Rectal smooth muscle tissue (tissue), 1 donor: ENCODE measurements at regions not wholly inside any gene's neighbourhood (a gene's known extent, or its start where the extent isn't known, plus 50 kb on each side); places are given as distances from the start of the nearest gene placed in this dataset.
"Not testable (repeated sequence)": the region's sequence is repeated elsewhere in the genome, so short reads cannot be mapped to it uniquely, and the experiment has no call there.

Experiments used
- H3K27ac ChIP-seq: one replicate; pipeline ENCODE4 v1.7.0; 2013; ENCODE audit warnings: low read depth, low read length, inconsistent platforms
- H3K27me3 ChIP-seq: one replicate; pipeline ENCODE4 v1.7.0; 2013; ENCODE audit warnings: low read length; ENCODE audit not compliant: control insufficient read depth, insufficient read depth
- H3K36me3 ChIP-seq: one replicate; pipeline ENCODE4 v1.7.0; 2013; ENCODE audit warnings: low read length; ENCODE audit not compliant: control insufficient read depth, insufficient read depth
- H3K4me1 ChIP-seq: one replicate; pipeline ENCODE4 v1.7.0; 2013; ENCODE audit warnings: low read length; ENCODE audit not compliant: control insufficient read depth, insufficient read depth
- H3K4me3 ChIP-seq: one replicate; pipeline ENCODE4 v1.7.0; 2013; ENCODE audit warnings: low read length
- H3K9ac ChIP-seq: one replicate; pipeline ENCODE4 v1.7.0; 2013; ENCODE audit warnings: low read length

- Histone ChIP-seq H3K27ac (no peak overlapping the region), H3K9ac (no peak overlapping the region), H3K4me1 (no peaks in the 10 kb centered on the region), H3K27me3 (no peaks in the 10 kb centered on the region), H3K36me3 (no peaks in the 10 kb centered on the region), H3K4me3 (no peak overlapping the region)
Measured at GRCh38 chr22:40094485-40094884, 83.2 kb upstream of the TNRC6B start.

- H3K4me3 ChIP-seq, H3K27ac ChIP-seq, H3K9ac ChIP-seq: not testable (repeated sequence)
Measured at GRCh38 chr22:40099887-40100286, 77.8 kb upstream of the TNRC6B start.

GRCh38 chr22:40105755-40106154, 72.0 kb upstream of the TNRC6B start:
- H3K27ac ChIP-seq = no peak overlapping the region
- no peaks in the 10 kb centered on the region for H3K36me3 ChIP-seq
- no peak overlapping the region for H3K9ac ChIP-seq
- no peaks in the 10 kb centered on the region for H3K27me3 ChIP-seq
- H3K4me1 ChIP-seq = peaks cover 7% of the 10 kb centered on the region
- no peak overlapping the region for H3K4me3 ChIP-seq

More at GRCh38 chr22:40099887-40100286, 77.8 kb upstream of the TNRC6B start:
- not testable (repeated sequence) for H3K36me3 ChIP-seq, H3K4me1 ChIP-seq, H3K27me3 ChIP-seq

GRCh38 chr22:40107244-40107643, 70.5 kb upstream of the TNRC6B start:
- Histone ChIP-seq H3K9ac (no peak overlapping the region), H3K27ac (peak overlapping the region; percentile 51), H3K36me3 (no peaks in the 10 kb centered on the region), H3K4me1 (peaks cover 4% of the 10 kb centered on the region), H3K4me3 (peak overlapping the region; percentile 22), H3K27me3 (no peaks in the 10 kb centered on the region)

- Histone ChIP-seq H3K9ac (no peak overlapping the region), H3K4me3 (peak overlapping the region; percentile 34), H3K4me1 (peaks cover 4% of the 10 kb centered on the region), H3K36me3 (no peaks in the 10 kb centered on the region), H3K27me3 (no peaks in the 10 kb centered on the region), H3K27ac (peak overlapping the region; percentile 51)
Measured at GRCh38 chr22:40107851-40108378, 69.8 kb upstream of the TNRC6B start.

- H3K27ac ChIP-seq = peak overlapping the region; percentile 51
- no peak overlapping the region for H3K9ac ChIP-seq
Measured at GRCh38 chr22:40108396-40108795, 69.3 kb upstream of the TNRC6B start.

GRCh38 chr22:40108926-40109325, 68.8 kb upstream of the TNRC6B start:
- not testable (repeated sequence) for H3K36me3 ChIP-seq, H3K27ac ChIP-seq, H3K4me3 ChIP-seq, H3K4me1 ChIP-seq, H3K27me3 ChIP-seq, H3K9ac ChIP-seq

More at GRCh38 chr22:40108396-40108795, 69.3 kb upstream of the TNRC6B start:
- Histone ChIP-seq H3K36me3 (no peaks in the 10 kb centered on the region), H3K4me1 (peaks cover 4% of the 10 kb centered on the region), H3K27me3 (no peaks in the 10 kb centered on the region), H3K4me3 (peak overlapping the region; percentile 34)

- Histone ChIP-seq H3K27ac (no peak overlapping the region), H3K9ac (no peak overlapping the region), H3K27me3 (no peaks in the 10 kb centered on the region), H3K4me1 (peaks cover 4% of the 10 kb centered on the region), H3K36me3 (no peaks in the 10 kb centered on the region), H3K4me3 (no peak overlapping the region)
Measured at GRCh38 chr22:40111451-40111850, 66.3 kb upstream of the TNRC6B start.

GRCh38 chr22:40112595-40112994, 65.1 kb upstream of the TNRC6B start:
- H3K4me3 ChIP-seq = no peak overlapping the region
- H3K27me3 ChIP-seq = no peaks in the 10 kb centered on the region
- H3K4me1 ChIP-seq = peaks cover 4% of the 10 kb centered on the region
- H3K36me3 ChIP-seq = no peaks in the 10 kb centered on the region
- no peak overlapping the region for H3K27ac ChIP-seq
- no peak overlapping the region for H3K9ac ChIP-seq

- H3K27me3 ChIP-seq = no peaks in the 10 kb centered on the region
- H3K9ac ChIP-seq = no peak overlapping the region
- no peak overlapping the region for H3K4me3 ChIP-seq
- no peaks in the 10 kb centered on the region for H3K4me1 ChIP-seq
- no peak overlapping the region for H3K27ac ChIP-seq
- H3K36me3 ChIP-seq = no peaks in the 10 kb centered on the region
Measured at GRCh38 chr22:40113696-40114095, 64.0 kb upstream of the TNRC6B start.

- H3K4me3 ChIP-seq = no peak overlapping the region
- no peaks in the 10 kb centered on the region for H3K36me3 ChIP-seq
- no peak overlapping the region for H3K9ac ChIP-seq
- H3K4me1 ChIP-seq = no peaks in the 10 kb centered on the region
- no peaks in the 10 kb centered on the region for H3K27me3 ChIP-seq
- H3K27ac ChIP-seq = no peak overlapping the region
Measured at GRCh38 chr22:40114411-40114810, 63.3 kb upstream of the TNRC6B start.

GRCh38 chr22:40116496-40117200, 61.1 kb upstream of the TNRC6B start:
- H3K4me3 ChIP-seq = no peak overlapping the region
- no peak overlapping the region for H3K9ac ChIP-seq
- H3K4me1 ChIP-seq = no peaks in the 10 kb centered on the region
- no peaks in the 10 kb centered on the region for H3K27me3 ChIP-seq
- H3K27ac ChIP-seq = no peak overlapping the region
- H3K36me3 ChIP-seq = no peaks in the 10 kb centered on the region

- H3K27me3 ChIP-seq = no peaks in the 10 kb centered on the region
- no peak overlapping the region for H3K9ac ChIP-seq
- H3K4me3 ChIP-seq = no peak overlapping the region
- H3K27ac ChIP-seq = no peak overlapping the region
- H3K36me3 ChIP-seq = no peaks in the 10 kb centered on the region
- no peaks in the 10 kb centered on the region for H3K4me1 ChIP-seq
Measured at GRCh38 chr22:40118979-40119378, 58.7 kb upstream of the TNRC6B start.
